ENCODE measurements at regions not wholly inside any gene's neighbourhood (a gene's known extent, or its start where the extent isn't known, plus 50 kb on each side); places are given as distances from the start of the nearest gene placed in this dataset.

DNA sequence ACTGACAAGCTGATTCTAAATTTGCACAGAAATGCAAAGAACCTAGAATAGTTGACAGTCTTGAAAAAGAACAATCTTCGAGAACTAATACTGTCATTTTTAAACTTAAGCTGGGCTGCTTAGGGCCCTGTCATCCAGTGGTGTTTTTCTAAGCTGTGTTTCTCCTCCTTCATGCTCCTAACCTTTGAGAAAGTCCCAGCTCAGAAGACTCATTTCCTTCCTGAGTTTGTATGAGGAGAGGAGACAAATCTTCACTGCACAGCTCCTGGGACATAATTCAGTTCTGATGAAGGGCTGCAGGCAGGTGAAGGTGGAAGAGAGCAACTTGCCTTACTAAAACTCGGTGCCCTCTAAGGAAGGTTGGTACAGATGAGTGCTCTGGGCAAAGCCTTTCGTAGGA, 109.5 kb upstream of the ANKRD55 start:
- no peaks in the 10 kb centered on the region for H3K4me1 ChIP-seq
- H3K36me3 ChIP-seq: no peaks in the 10 kb centered on the region
- no peaks in the 10 kb centered on the region for H3K27me3 ChIP-seq
- H3K9me3 ChIP-seq: no peaks in the 10 kb centered on the region
- TF ChIP-seq, protein P1, sequence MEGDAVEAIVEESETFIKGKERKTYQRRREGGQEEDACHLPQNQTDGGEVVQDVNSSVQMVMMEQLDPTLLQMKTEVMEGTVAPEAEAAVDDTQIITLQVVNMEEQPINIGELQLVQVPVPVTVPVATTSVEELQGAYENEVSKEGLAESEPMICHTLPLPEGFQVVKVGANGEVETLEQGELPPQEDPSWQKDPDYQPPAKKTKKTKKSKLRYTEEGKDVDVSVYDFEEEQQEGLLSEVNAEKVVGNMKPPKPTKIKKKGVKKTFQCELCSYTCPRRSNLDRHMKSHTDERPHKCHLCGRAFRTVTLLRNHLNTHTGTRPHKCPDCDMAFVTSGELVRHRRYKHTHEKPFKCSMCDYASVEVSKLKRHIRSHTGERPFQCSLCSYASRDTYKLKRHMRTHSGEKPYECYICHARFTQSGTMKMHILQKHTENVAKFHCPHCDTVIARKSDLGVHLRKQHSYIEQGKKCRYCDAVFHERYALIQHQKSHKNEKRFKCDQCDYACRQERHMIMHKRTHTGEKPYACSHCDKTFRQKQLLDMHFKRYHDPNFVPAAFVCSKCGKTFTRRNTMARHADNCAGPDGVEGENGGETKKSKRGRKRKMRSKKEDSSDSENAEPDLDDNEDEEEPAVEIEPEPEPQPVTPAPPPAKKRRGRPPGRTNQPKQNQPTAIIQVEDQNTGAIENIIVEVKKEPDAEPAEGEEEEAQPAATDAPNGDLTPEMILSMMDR (IDR thresholded peaks at IDR 0.05): no peak
- no peak for DNase-seq
- no peak overlapping the region for H3K27ac ChIP-seq
- no peak overlapping the region for H3K4me3 ChIP-seq
- intact Hi-C loops (cut with DNase I; ENCODE audit: low total_unique reads): no loop called here

DNA sequence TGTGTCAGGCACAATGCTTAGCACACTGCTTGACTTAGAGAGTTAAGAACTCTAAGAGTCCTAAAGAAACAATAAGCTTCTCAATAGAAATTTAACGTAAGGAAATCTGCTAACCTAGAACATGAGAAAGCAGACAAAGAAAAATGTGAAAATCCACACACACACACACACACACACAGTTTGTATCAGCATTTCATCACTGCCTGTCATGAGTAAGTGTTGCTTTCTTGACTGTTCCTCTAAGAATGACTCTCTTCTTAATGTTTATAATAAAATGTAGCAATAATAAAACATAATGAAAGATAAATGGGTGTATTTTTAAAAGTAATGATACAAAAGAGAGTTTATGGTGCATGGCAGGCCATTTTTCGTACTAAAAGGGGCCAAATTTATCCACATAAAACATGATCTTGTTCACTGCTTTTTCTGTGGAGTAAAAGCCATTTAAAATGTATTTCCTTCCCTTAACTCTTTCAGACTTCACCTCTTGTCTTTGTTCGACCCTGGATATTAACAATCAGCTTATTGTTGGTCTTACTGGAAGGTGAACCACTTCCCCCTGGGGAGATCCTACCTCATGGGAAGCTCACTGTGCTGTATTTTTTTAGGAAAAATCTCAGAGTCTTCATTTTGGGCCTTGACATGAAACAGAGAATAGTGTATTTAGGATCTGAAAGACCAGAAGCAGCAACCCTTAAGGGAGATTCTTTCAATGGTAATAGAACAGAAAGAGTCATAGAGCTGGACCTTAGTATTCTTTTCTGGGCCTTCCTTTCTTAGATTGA, 107.3 kb upstream of the ANKRD55 start:
- Histone ChIP-seq H3K4me1 (no peaks in the 10 kb centered on the region), H3K36me3 (no peaks in the 10 kb centered on the region), H3K27me3 (no peaks in the 10 kb centered on the region), H3K9me3 (no peaks in the 10 kb centered on the region), H3K4me3 (no peak overlapping the region), H3K27ac (no peak overlapping the region)
- TF ChIP-seq, protein P1 (IDR thresholded peaks at IDR 0.05): no peak
- no peak for DNase-seq
- intact Hi-C loops (cut with DNase I; ENCODE audit: low total_unique reads): no loop called here

DNA sequence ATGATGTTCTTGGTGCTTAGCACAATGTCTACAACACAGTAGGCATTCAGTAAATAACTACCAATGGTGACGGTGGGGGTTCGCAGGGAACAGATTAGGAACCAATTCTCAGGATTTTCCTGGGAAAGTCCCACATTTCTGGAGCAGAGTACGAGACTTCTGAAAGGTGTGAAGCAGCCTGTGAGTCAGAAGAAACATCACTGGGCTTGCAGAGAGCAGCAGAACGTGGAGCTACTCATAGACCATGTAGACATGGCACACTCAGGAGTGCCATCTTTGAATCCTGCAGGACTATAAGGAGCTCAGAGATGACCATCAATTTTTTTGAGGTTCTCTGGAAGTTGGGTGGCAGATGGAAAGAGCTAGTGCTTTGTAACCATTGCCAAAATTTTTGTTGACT, 106.6 kb upstream of the ANKRD55 start:
- TF ChIP-seq, protein P1 (IDR thresholded peaks at IDR 0.05): no peak
- Histone ChIP-seq H3K36me3 (no peaks in the 10 kb centered on the region), H3K27ac (no peak overlapping the region), H3K4me1 (no peaks in the 10 kb centered on the region), H3K9me3 (no peaks in the 10 kb centered on the region), H3K27me3 (no peaks in the 10 kb centered on the region), H3K4me3 (no peak overlapping the region)
- no peak for DNase-seq
- intact Hi-C loops (cut with DNase I; ENCODE audit: low total_unique reads): no loop called here

DNA sequence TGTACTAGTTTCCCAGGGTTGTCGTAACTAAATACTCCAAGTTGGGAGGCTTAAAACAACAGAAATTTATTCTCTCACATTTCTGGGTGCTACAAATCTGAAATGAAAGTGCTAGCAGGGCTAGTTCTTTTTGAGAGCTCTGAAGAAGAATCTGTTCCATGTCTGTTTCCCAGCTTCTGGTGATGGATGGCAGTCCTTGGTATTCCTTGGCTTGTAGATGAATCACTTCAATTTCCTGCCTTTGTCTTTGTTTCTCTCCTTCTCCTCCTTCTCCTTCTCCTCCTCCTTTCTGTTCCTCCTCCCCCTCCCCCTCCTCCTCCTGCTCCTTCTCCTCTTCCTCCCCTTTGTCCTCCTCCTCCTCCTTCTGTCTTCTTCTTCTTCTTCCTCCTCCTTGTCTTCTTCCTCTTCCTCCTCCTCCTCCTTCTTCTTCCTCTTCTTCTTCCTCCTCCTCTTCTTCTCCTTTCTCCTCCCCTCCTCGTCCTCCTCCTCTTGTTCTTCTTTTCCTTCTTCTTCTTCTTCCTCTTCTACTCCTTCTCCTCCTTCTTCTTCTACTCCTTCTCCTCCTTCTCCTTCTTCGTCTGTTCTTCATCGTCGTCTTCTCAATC, 104.7 kb upstream of the ANKRD55 start:
- TF ChIP-seq, protein P1 (IDR thresholded peaks at IDR 0.05): no peak
- no peak overlapping the region for H3K4me3 ChIP-seq
- H3K27ac ChIP-seq: no peak overlapping the region
- no peaks in the 10 kb centered on the region for H3K27me3 ChIP-seq
- H3K36me3 ChIP-seq: no peaks in the 10 kb centered on the region
- H3K9me3 ChIP-seq: no peaks in the 10 kb centered on the region
- intact Hi-C loops (cut with DNase I; ENCODE audit: low total_unique reads): no loop called here
- DNase-seq: no peak
- H3K4me1 ChIP-seq: no peaks in the 10 kb centered on the region

DNA sequence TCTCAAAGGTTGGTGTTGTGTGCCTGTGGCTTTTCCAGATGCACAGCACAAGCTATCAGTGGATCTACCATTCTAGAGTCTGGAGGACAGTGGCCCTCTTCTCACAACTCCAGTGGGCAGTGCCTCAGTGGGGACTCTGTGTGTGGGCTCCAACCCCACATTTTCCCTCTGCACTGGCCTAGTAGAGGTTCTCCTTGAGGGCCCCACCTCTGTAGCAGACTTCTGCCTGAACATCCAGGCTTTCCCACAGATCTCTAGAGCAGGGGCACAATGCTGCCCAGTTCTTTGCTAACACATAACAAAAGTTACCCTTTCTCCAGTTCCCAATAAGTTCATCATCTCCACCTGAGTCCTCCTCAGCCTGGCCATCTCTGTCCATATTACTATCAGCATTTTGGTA, 102.1 kb upstream of the ANKRD55 start:
- H3K36me3 ChIP-seq: no peaks in the 10 kb centered on the region
- no peak for DNase-seq
- H3K4me1 ChIP-seq: peaks cover 0 to 3% (median 0%) of the 10 kb centered on the region in 4 donors
- intact Hi-C loops (cut with DNase I; ENCODE audit: low total_unique reads): no loop called here
- no peak overlapping the region for H3K4me3 ChIP-seq
- no peaks in the 10 kb centered on the region for H3K9me3 ChIP-seq
- H3K27me3 ChIP-seq: no peaks in the 10 kb centered on the region
- TF ChIP-seq, protein P1 (IDR thresholded peaks at IDR 0.05): no peak
- H3K27ac ChIP-seq: no peak overlapping the region

Data from tibial artery (tissue), 4 donors.